Loucy (cell line): ENCODE measurements at regions not wholly inside any gene's neighbourhood (a gene's known extent, or its start where the extent isn't known, plus 50 kb on each side); places are given as distances from the start of the nearest gene placed in this dataset.
"Not testable (repeated sequence)": the region's sequence is repeated elsewhere in the genome, so short reads cannot be mapped to it uniquely, and the experiment has no call there.

Source experiments
- H2AFZ ChIP-seq: fragments of 200-600 bp; sonication (generic); 2 replicates; pipeline ENCODE4 v1.6.0; 2016; ENCODE audit warnings: antibody characterized with exemption, mild to moderate bottlenecking, low read length, moderate library complexity
- H3F3A ChIP-seq: fragments of 200-600 bp; 2 replicates; pipeline ENCODE4 v1.6.0; 2016; ENCODE audit warnings: antibody characterized with exemption, low read depth, mild to moderate bottlenecking
- H3K27me3 ChIP-seq: fragments of 200-600 bp; sonication (generic); 2 replicates; pipeline ENCODE4 v1.6.1; 2014; ENCODE audit warnings: low read length, mild to moderate bottlenecking; ENCODE audit not compliant: insufficient read depth, poor library complexity, severe bottlenecking
- H3K36me3 ChIP-seq: fragments of 200-600 bp; sonication (generic); 2 replicates; pipeline ENCODE4 v1.6.1; 2016; ENCODE audit warnings: low read length; ENCODE audit not compliant: insufficient read depth
- H3K4me1 ChIP-seq: fragments of 200-600 bp; sonication (generic); 2 replicates; pipeline ENCODE4 v1.5.1; 2014; ENCODE audit warnings: low read length, mild to moderate bottlenecking; ENCODE audit not compliant: insufficient read depth, poor library complexity, severe bottlenecking
- H3K4me2 ChIP-seq: fragments of 200-600 bp; sonication (generic); 2 replicates; pipeline ENCODE4 v1.6.0; 2014; ENCODE audit warnings: antibody characterized with exemption, low read length, low read depth, mild to moderate bottlenecking; ENCODE audit not compliant: poor library complexity, severe bottlenecking
- H3K4me3 ChIP-seq: fragments of 200-600 bp; sonication (generic); 2 replicates; pipeline ENCODE4 v1.5.1; 2014; ENCODE audit warnings: low read length, mild to moderate bottlenecking, mixed read lengths; ENCODE audit not compliant: poor library complexity, severe bottlenecking
- H3K79me2 ChIP-seq: fragments of 200-600 bp; sonication (generic); 2 replicates; pipeline ENCODE4 v1.6.1; 2014; ENCODE audit warnings: low read length; ENCODE audit not compliant: insufficient read depth
- H3K9ac ChIP-seq: fragments of 200-600 bp; sonication (generic); 2 replicates; pipeline ENCODE4 v1.6.0; 2014; ENCODE audit warnings: mild to moderate bottlenecking, low read depth, low read length, moderate library complexity; ENCODE audit not compliant: poor library complexity, severe bottlenecking
- H3K9me2 ChIP-seq: fragments of 200-600 bp; sonication (generic); replicated peaks from 2 replicates; pipeline ENCODE4 v1.6.1; 2016; ENCODE audit warnings: low read depth, low read length, mixed read lengths
- H3K9me3 ChIP-seq: fragments of 200-600 bp; sonication (generic); 2 replicates; pipeline ENCODE4 v1.6.1; 2014; ENCODE audit warnings: mild to moderate bottlenecking, antibody characterized with exemption, low read length, low read depth; ENCODE audit not compliant: insufficient read depth
- H4K20me1 ChIP-seq: fragments of 200-600 bp; sonication (generic); 2 replicates; pipeline ENCODE4 v1.6.0; 2014; ENCODE audit warnings: antibody characterized with exemption, low read length, mild to moderate bottlenecking; ENCODE audit not compliant: insufficient read depth, poor library complexity, severe bottlenecking
- CTCF ChIP-seq: fragments of 200-600 bp; sonication (generic); conservative IDR thresholded peaks from 2 replicates; pipeline ENCODE4 v1.5.1; 2014; ENCODE audit warnings: mild to moderate bottlenecking, antibody characterized with exemption, low read length
- EZH2phosphoT487 ChIP-seq: fragments of 200-600 bp; IDR thresholded peaks from 2 replicates; pipeline ENCODE4 v1.6.1; 2018; ENCODE audit warnings: antibody characterized with exemption, mild to moderate bottlenecking, moderate library complexity, borderline replicate concordance

GRCh38 chr7:19552576-19552975, 156.3 kb downstream of the POLR1F start:
- no peak overlapping the region for H3K4me3 ChIP-seq
- H3K36me3 ChIP-seq, result no peaks in the 10 kb centered on the region
- no peaks in the 10 kb centered on the region for H3F3A ChIP-seq
- no peaks in the 10 kb centered on the region for H3K79me2 ChIP-seq
- no peaks in the 10 kb centered on the region for H3K9me3 ChIP-seq
- H3K4me1 ChIP-seq, result no peaks in the 10 kb centered on the region
- H2AFZ ChIP-seq, result no peak overlapping the region
- no peak overlapping the region for H3K9ac ChIP-seq
- H3K9me2 ChIP-seq, result no peaks in the 10 kb centered on the region
- H4K20me1 ChIP-seq, result no peaks in the 10 kb centered on the region
- H3K27me3 ChIP-seq, result no peaks in the 10 kb centered on the region
- TF ChIP-seq CTCF (no peak), EZH2phosphoT487 (no peak)
- H3K4me2 ChIP-seq, result no peak overlapping the region

GRCh38 chr7:19549246-19549645, 159.6 kb downstream of the POLR1F start:
- H3K79me2 ChIP-seq, H3K27me3 ChIP-seq, H3K36me3 ChIP-seq, H3K9me2 ChIP-seq, H3K4me3 ChIP-seq, H3F3A ChIP-seq, H3K9ac ChIP-seq, H3K4me2 ChIP-seq, H2AFZ ChIP-seq, H4K20me1 ChIP-seq, H3K9me3 ChIP-seq, H3K4me1 ChIP-seq: not testable (repeated sequence)

GRCh38 chr7:19537942-19538401, 170.9 kb downstream of the POLR1F start:
- Histone ChIP-seq H3K79me2 (no peaks in the 10 kb centered on the region), H3K9ac (no peak overlapping the region), H2AFZ (peak overlapping the region; percentile 29)

More at GRCh38 chr7:19537942-19538401, 170.9 kb downstream of the POLR1F start:
- Histone ChIP-seq H3K36me3 (no peaks in the 10 kb centered on the region), H3K4me1 (no peaks in the 10 kb centered on the region), H4K20me1 (no peaks in the 10 kb centered on the region), H3K4me2 (no peak overlapping the region), H3K9me3 (no peaks in the 10 kb centered on the region), H3K9me2 (no peaks in the 10 kb centered on the region), H3K27me3 (no peaks in the 10 kb centered on the region), H3K4me3 (no peak overlapping the region), H3F3A (no peaks in the 10 kb centered on the region)
- TF ChIP-seq CTCF, result no peak
- TF ChIP-seq EZH2phosphoT487, result no peak
